Effector CD8-positive, alpha-beta T cell (primary cell): ENCODE measurements at regions not wholly inside any gene's neighbourhood (a gene's known extent, or its start where the extent isn't known, plus 50 kb on each side); places are given as distances from the start of the nearest gene placed in this dataset.

Experiments
- DNase-seq: peaks from one replicate; lab custom pipeline; 2025; lab: John Stamatoyannopoulos, UW

GRCh38 chr4:117429506-117429905 is 344.1 kb upstream of the TRAM1L1 start:
- no peak for DNase-seq

- no peak for DNase-seq
These were observed 349.0 kb upstream of the TRAM1L1 start for GRCh38 chr4:117434424-117434823.

GRCh38 chr4:117447925-117448324 is 362.5 kb upstream of the TRAM1L1 start:
- DNase-seq = peak; percentile 1

GRCh38 chr4:117455088-117455487 is 369.7 kb upstream of the TRAM1L1 start:
- DNase-seq = no peak

- DNase-seq = no peak
These were observed 381.0 kb upstream of the TRAM1L1 start for GRCh38 chr4:117466388-117466787.

- no peak for DNase-seq
These were observed 382.0 kb upstream of the TRAM1L1 start for GRCh38 chr4:117467404-117467803.

- no peak for DNase-seq
These were observed 389.6 kb upstream of the TRAM1L1 start for GRCh38 chr4:117474987-117475386.

- no peak for DNase-seq
These were observed 392.5 kb upstream of the TRAM1L1 start for GRCh38 chr4:117477925-117478324.

- no peak for DNase-seq
These were observed 393.3 kb upstream of the TRAM1L1 start for GRCh38 chr4:117478702-117479101.

GRCh38 chr4:117479673-117480072 is 394.3 kb upstream of the TRAM1L1 start:
- DNase-seq = no peak

- DNase-seq = no peak
These were observed 396.4 kb upstream of the TRAM1L1 start for GRCh38 chr4:117481742-117482141.

- DNase-seq = no peak
These were observed 403.3 kb upstream of the TRAM1L1 start for GRCh38 chr4:117488692-117489091.

- no peak for DNase-seq
These were observed 403.7 kb upstream of the TRAM1L1 start for GRCh38 chr4:117489107-117489506.

GRCh38 chr4:117491516-117491915 is 406.1 kb upstream of the TRAM1L1 start:
- no peak for DNase-seq

GRCh38 chr4:117495802-117496201 is 410.4 kb upstream of the TRAM1L1 start:
- no peak for DNase-seq

GRCh38 chr4:117512414-117512813 is 427.0 kb upstream of the TRAM1L1 start:
- DNase-seq = no peak

GRCh38 chr4:117514391-117515175 is 429.2 kb upstream of the TRAM1L1 start:
- no peak for DNase-seq

GRCh38 chr4:117515921-117516320 is 430.5 kb upstream of the TRAM1L1 start:
- DNase-seq = no peak

- no peak for DNase-seq
These were observed 442.2 kb upstream of the TRAM1L1 start for GRCh38 chr4:117527601-117528000.

GRCh38 chr4:117529401-117529800 is 444.0 kb upstream of the TRAM1L1 start:
- no peak for DNase-seq

- no peak for DNase-seq
These were observed 448.1 kb upstream of the TRAM1L1 start for GRCh38 chr4:117533501-117533900.

- DNase-seq = no peak
These were observed 459.7 kb upstream of the TRAM1L1 start for GRCh38 chr4:117545039-117545438.

- no peak for DNase-seq
These were observed 464.1 kb upstream of the TRAM1L1 start for GRCh38 chr4:117549524-117549923.

GRCh38 chr4:117550085-117550484 is 464.7 kb upstream of the TRAM1L1 start:
- DNase-seq = no peak
